Loucy (cell line): ENCODE measurements at regions not wholly inside any gene's neighbourhood (a gene's known extent, or its start where the extent isn't known, plus 50 kb on each side); places are given as distances from the start of the nearest gene placed in this dataset.

Experiments
- EZH2phosphoT487 ChIP-seq: fragments of 200-600 bp; IDR thresholded peaks from 2 replicates; pipeline ENCODE4 v1.6.1; 2018; ENCODE audit warnings: antibody characterized with exemption, mild to moderate bottlenecking, moderate library complexity, borderline replicate concordance
- TF ChIP-seq, protein P1 (sequence below): fragments of 200-600 bp; sonication (generic); conservative IDR thresholded peaks from 2 replicates; pipeline ENCODE4 v1.5.1; 2014; ENCODE audit warnings: mild to moderate bottlenecking, antibody characterized with exemption, low read length

DNA sequence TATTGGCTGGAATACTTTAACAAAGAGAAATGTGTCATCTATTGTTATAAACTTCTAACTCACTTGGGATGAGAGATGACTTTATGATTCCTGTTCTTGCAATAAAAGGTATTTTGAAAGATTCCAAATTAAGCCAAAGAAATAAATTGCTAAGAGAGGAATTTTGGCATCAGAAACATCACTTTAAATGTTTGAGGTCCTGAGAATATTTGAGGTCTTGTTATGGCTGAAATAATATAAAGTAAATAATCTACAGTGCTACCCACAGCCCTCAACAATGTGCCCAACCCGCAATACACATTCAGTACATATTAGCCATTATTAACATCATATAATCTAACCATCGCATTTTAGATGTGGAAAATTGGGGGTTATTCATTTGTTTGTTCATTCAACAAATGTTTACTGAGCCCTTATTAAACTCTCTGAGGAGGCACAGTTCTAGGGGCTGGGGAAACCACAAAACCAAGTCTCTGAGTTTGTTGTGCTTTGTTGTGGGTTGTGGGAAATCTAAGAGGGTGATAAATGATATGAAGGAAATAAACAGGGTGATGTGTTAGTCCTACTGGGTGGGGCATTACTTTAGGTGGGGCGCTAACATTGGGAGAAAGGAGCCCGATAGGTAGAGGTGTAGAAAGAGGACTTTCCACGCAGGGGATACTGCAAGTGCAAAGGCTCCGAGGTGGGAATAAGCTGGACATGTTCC is 135.2 kb upstream of the CLINT1 start:
- TF ChIP-seq, protein P1, sequence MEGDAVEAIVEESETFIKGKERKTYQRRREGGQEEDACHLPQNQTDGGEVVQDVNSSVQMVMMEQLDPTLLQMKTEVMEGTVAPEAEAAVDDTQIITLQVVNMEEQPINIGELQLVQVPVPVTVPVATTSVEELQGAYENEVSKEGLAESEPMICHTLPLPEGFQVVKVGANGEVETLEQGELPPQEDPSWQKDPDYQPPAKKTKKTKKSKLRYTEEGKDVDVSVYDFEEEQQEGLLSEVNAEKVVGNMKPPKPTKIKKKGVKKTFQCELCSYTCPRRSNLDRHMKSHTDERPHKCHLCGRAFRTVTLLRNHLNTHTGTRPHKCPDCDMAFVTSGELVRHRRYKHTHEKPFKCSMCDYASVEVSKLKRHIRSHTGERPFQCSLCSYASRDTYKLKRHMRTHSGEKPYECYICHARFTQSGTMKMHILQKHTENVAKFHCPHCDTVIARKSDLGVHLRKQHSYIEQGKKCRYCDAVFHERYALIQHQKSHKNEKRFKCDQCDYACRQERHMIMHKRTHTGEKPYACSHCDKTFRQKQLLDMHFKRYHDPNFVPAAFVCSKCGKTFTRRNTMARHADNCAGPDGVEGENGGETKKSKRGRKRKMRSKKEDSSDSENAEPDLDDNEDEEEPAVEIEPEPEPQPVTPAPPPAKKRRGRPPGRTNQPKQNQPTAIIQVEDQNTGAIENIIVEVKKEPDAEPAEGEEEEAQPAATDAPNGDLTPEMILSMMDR = no peak
- no peak for TF ChIP-seq EZH2phosphoT487
